Mucosa of gallbladder (tissue), 1 donor: ENCODE measurements at regions not wholly inside any gene's neighbourhood (a gene's known extent, or its start where the extent isn't known, plus 50 kb on each side); places are given as distances from the start of the nearest gene placed in this dataset.
"Not testable (repeated sequence)": the region's sequence is repeated elsewhere in the genome, so short reads cannot be mapped to it uniquely, and the experiment has no call there.

ENCODE experiments used
- DNase-seq: peaks from one replicate; pipeline ENCODE4 v3.0.0-alpha.2; 2020; ENCODE audit warnings: low spot score
- donor health status: DM: no; HTN: no; CAD: no.

DNA sequence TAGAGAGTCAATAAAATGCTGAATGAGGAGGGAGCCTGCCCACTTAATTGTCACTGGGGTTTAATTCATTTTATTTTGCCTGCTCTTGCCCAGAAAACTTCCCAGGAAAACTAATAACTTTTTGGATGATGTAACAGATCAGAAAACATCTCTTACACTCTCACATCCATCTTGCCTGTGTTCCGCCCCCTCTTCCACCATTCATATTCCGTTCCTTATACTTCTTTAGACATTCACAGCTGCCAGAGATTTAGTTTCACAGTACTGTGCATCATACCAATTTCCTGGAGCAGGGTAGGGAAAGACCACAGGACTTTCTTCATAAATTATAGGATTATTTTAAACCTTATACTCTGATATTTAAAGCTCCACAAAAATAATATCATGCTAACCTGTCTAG, 776.1 kb upstream of the SOX11 start:
- no peak for DNase-seq

DNA sequence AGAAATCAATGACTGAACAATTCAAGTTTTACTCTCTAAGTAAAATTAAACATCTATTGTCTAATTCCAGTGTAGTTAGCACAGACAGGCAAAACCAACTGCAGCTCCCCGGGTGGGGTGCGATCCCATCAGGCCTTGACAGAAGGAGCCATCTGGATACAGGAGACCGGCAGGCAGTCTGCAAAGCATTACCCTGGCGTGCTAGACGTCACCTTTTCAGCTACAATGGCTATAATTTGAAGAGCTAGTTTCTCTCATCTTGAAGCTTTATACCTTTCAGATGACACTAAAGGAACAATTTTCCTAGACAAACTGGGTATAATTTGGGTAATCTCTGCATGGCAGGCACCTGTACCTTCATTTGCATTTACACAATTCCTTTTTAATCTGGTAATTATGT, 761.5 kb upstream of the SOX11 start:
- no peak for DNase-seq

DNA sequence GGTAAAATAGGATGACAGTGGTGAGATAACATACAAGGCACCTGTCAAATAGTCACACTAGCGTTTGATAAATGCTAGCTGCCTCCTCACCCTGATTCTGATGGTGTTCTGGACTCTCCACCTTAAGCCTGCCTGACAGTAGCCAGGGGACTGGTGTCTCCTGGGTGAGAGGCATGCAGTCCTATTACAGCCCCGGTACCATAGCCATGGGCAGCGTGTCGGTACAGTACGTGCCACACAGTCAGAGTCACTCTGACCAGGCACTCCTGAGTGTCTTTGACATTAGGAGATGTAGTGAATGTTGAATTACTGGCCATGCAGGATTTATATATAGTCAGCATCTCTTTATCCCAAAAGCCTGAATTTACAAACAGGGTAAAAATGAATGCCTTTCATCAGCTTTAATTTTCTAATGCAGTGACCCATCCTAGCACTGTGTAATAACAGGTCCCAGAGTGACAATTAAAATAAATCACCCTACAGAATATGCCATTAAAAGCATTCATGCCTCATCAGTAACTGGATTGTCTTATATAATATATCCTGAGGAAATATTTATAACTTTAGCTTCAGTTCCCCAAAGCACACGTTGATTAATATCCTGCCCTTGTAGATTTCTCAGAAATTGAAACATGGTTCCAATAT, 760.3 kb upstream of the SOX11 start:
- DNase-seq, result no peak

DNA sequence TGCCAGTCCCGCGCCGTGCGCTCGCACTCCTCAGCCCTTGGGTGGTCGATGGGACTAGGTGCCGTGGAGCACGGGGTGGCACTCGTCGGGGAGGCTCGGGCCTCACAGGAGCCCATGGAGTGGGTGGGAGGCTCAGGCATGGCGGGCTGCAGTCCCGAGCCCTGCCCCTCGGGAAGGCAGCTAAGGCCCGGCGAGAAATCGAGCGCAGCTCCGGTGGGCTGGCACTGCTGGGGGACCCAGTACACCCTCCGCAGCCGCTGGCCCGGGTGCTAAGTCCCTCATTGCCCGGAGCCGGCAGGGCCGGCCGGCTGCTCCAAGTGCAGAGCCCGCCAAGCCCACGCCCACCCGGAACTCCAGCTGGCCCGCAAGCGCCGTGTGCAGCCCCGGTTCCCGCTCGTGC, 756.9 kb upstream of the SOX11 start:
- not testable (repeated sequence) for DNase-seq

DNA sequence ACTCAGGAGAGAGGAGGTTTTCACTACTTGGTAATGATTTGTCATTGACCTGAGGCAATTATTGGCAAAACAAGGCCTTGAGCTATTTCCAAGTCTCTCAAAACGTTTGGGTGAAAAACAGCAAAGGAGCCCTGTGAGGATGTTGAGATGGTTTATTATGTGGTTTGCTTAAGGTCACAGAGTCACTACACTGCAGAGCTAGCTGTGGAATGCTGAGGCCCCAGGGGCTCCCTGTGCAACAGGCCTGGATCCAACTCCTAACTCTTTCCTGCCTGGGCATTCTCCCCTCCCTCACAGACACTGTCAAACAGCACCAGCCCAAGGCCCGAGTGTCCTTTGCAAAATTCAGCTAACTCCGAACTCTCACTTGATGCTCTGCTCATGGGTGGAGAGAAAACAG, 754.6 kb upstream of the SOX11 start:
- DNase-seq, result no peak

DNA sequence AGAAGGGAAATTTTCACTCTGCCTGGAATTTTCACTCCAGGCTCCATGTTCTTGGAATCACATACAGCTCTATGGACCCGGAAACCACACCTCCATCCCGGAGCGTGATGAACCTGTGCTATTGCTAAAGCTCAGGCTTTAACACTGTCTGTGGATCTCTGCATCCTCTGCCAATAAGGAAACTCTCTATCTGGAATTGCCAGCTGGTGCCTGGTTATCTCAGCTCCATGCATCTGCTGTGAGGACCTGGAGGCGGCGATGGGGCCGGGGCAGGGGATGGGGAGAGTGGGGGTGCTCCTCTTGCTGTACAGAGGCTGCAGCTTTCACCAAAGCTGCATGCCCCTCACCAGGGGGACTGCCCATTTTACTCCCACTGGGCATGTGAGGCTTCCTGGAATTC, 754.0 kb upstream of the SOX11 start:
- DNase-seq, result no peak

DNA sequence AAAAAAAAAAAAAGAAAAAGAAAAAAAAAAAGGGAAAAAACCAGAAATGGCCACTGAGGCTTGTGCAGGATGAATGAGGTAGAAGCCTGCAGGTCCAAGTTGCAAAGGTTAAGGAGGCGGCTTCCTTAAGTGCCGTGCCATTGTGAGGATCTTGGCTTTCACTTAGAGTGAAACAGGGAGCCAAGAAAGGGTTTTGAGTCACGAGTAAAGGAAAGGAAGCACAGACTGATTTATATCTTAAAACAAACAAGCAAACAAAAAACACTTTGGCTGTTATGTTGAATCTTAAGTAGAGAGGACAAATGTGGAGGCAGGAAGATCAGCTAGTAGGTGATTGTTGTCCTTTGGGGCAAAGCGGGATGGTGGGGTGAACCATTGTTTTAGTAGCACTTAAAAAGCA, 749.7 kb upstream of the SOX11 start:
- DNase-seq, result no peak

DNA sequence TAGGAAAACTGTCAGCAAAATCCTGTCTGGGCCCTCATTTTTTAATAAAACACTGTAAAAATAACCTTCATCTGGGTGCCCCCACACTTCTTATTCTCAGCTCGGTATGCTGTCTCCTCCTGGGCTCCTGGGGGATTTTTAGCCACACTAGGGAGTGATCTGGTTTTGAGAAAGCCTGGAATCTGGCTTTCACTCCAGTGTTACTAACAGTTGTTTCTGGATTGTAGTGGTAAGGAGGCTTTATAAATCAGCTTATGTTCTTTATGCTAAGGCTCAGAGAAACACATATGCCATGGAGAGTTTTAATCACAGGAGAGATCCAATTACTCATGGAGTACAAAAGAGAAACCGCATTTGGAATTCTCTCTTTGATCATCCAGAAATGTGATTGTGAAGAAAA, 744.3 kb upstream of the SOX11 start:
- no peak for DNase-seq

DNA sequence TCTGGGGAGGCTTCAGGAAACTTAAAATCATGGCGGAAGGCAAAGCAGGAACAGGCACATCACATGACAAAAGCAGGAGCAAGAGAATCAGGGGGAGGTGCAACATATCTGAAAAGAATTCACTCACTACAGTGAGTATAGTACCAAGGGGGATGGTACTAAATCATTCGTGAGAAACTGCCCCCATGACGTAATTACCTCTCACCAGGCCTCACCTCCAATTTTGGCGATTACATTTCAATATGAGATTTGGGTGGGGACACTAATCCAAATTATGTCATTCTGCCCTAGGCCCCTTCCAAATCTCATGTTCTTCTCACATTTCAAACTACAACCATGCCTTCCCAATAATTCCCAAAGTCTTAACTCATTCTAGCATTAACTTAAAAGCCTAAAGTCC, 740.8 kb upstream of the SOX11 start:
- DNase-seq, result no peak

DNA sequence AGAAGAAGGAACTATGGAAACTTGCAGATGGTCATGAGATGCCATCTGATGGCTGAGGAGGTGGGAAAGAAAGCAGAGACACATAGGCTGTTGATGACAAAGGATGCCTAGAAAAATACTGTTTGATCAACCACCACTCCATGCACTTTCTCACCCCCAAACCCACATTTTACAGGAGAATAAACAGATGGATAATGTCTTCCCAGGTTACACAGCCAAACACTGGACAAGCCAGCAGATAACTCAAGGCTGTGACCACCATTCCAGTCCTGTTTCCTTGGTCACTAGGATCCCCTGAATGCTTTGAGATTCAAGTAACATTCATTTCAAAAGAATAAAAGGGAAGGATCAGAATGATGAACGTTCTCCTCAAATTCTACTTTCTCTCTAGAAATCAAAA, 733.0 kb upstream of the SOX11 start:
- no peak for DNase-seq

DNA sequence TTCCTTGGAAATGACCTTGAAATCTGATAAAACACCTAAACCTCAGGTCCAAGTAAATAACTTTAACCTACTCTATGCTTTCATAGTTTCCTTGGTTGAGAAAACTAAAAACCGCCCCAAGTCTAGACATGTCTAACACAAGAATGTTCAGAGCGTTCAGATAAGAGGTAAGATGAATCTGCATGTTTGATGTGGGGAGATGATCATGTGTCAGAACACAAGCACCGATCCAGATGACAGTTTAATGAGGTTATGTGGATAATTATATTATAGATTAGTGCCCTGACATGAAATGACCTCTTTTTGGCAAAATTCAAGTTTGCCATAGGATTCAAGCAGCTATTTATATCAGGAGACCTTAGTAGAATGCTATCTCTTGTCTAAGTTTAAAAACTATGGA, 729.8 kb upstream of the SOX11 start:
- no peak for DNase-seq

DNA sequence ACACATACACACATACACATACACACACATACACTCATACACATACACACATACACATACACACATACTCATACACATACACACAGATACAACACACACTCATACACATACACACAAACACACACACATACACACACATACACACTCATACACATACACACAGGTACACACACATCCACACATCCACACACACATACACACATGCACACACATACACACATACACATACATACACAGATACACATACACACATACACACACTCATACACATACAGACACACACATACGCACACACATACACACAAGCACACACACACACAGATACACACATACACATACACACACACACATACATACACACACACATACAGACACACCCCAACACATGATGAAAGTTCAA, 729.1 kb upstream of the SOX11 start:
- no peak for DNase-seq

DNA sequence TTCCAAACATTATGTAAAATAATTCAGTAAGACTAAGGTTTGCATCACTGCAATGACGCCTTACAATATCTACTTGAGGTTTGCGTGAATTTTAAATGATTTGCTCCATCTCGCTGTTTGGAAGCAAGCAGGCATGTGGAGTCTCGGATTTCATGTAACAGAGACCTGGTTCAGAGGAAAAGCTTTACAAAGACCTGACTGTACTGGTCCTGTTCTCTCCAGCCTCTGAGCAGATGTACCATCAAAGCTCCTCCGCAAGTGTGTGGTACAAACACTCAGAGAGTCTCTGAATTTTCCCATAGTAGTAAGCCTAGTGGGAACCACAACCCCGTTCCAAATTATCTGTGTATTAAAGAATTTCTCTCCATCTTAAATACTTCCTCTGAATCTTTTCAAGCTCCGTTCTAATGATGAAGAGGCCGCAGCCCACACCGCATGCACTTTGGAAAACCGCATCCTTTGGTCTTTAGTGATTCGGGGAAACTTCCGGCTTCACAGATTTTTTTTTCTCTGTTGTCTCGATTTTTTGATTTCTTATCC, 728.1 kb upstream of the SOX11 start:
- no peak for DNase-seq

DNA sequence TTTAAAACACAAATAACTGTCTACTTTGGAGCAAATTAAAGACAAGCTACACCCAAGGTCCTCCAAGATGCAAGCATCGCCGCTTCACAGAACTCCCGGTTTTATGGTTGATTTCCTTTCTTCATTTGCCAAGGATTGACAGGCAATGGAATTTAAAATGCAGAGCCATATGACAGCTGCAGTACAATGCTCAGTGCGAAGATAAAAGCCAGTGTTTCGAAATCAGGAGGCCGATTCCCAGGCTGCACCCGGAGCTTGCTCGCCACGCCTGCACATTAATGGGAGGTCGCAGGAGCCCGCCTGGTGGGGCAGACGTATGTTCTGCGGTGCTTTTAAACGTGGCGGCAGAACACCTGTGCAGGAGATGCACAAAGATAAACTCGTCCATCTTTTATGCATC, 727.6 kb upstream of the SOX11 start:
- DNase-seq, result no peak

DNA sequence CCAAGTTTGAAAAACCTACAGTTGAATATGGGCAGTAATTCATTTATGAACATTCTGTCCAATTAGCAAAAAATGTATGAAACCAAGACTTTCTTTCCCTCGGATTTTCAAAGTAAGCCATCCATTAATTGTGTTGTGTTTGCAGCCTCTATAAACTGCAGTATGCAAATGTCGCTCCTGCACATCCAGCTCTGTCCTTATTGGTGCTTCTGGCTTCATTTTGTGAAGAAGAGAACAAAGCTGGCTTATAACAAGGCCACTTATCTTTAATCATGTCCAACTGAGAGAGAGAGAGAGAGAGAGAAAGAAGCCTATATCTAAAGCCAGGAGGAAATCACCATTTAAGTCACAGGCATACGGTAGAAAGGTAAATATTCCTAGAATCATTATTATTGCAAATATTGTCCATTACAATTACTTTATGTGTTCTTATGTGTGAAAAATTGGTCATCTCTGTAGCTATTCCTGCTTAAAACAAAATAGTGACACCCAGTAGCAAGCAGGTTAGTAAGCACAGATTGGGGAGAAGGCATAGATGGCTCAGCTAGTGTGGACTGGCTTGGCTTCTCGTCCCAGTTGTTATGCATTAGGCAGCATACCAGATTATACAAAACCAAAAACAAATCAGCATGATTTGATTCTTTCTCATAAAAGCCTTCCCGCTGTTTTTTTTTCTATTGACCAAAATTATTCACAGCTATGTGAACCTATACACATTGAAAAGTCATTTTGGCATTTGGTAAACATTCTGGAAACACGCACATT, 726.4 kb upstream of the SOX11 start:
- no peak for DNase-seq

DNA sequence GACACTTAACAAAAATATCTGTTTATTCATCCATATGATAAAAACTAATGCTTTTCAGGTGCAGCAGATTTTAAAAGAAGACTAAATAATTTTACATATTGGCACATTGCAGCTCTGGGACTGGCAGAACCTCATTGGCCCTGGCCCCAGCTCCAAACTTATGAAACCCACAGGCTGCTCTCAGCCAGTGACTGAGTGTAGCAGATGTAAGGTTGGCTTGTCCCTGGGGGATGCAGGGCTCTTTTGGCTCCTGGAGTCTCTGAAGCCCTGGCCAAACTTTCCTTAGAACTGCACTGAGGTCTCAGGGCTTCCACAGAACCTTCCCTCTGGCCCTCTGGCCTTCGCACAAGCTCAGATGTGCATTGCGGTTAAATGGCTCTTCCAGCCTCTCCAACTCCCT, 725.0 kb upstream of the SOX11 start:
- no peak for DNase-seq

DNA sequence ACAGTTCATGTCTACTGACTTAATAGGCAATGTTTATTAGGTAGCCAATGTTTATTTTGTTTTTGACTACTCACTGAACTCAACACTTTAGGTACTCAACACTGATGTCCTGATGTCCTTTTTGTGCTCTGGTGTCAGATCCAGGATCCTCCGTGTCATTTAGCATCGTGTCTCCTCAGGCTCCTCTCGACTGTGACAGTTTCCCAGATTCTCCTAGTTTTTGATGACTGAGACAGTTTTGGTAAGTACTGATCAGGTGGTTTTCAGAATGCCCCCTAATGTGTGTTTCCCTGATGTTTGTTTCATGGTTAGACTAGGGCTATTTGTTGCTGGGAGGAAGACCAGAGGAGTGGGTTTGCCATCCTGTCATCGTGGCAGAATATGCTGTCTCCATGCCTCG, 719.7 kb upstream of the SOX11 start:
- DNase-seq, result no peak

DNA sequence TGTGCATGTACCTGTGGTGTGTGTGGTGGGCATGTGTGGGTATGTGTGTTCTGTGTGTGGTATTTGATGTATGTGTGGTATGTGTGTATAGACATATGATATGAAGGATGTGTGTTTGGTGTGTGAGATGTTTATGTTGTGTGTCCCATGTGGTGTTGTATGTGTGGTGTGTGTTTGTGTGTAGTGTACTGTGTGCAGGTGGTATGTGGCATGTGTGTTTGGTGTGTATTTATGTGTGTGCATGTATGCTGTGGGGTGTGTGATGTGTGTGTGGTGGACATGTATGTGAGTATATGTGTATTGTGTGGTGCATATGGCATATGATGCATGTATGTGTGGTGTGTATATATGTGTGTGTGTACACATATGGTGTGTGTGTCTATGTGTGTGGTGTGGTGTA, 718.8 kb upstream of the SOX11 start:
- DNase-seq, result no peak

DNA sequence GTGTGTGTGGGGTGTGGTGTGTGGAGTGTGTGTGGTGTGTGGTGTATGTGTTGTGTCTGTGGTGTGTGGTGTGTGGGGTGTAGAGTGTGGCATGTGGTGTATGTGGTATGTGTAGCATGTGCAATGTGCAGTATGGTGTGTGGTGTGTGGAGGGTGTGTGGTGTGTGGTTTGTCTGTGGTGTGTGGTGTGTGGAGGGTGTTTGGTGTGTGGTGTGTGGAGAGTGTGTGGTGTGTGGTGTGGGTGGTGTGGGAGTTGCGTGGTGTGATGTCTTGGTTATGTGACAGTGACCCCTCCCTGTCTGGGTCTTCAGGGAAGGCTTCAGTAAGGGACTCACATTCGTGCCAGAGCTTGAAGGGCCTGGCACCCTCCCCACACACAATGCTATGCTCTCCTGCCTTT, 718.2 kb upstream of the SOX11 start:
- DNase-seq, result no peak

DNA sequence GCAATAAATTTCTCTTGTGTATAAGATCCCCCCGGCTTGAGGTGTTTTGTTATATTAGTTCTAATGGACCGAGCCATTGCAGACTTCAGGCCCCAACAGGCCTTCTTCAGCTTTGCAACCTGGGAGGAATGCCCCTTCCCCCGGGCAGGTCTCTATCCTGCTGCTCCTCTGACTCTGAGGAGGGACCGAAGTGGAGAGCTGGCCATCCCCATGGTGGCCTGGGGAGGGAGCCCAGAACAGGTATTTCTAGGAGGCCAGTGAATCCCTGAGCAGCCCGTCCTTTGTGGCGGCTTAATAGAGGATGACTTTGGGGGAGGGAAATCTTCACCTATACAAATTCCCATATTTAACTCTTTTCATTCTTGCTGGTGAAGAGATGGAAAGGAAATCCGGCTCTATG, 715.8 kb upstream of the SOX11 start:
- no peak for DNase-seq

DNA sequence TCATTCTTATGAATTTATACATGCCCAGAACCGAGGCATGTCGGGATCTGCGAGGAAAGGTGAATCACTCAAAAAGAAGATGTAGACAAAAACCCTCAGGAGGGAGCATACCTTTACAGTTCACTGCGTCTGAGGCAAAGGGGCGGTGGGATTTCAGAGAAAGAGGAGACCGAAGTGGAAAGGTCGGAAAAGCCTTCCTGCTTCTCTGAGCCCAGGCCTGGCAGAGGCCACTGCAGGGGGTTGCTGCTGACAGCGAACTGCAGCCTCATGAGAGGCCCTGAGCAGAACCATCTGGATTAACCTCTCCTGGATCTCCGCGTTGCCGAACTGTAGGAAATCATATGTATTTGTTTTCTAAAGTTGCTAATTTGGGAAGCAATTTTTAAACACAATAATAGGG, 713.1 kb upstream of the SOX11 start:
- no peak for DNase-seq

DNA sequence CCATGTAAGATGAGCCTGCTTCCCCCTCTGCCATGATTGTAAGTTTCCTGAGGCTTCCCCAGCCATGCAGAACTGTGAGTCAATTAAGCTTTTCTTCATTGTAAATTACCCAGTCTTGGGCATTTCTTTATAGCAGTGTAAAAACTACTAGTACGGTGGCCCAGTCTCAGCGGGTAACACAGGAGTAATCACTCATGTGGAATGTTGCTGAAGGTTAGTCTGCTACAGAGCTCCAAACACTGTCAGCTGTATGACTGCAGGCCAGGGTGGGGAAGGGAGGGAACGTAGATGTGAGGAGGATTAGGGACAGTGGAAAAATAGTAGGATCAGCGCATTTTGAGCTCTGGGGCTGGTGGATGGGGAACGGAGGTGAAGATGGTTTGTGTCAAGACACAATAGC, 711.2 kb upstream of the SOX11 start:
- DNase-seq, result no peak

DNA sequence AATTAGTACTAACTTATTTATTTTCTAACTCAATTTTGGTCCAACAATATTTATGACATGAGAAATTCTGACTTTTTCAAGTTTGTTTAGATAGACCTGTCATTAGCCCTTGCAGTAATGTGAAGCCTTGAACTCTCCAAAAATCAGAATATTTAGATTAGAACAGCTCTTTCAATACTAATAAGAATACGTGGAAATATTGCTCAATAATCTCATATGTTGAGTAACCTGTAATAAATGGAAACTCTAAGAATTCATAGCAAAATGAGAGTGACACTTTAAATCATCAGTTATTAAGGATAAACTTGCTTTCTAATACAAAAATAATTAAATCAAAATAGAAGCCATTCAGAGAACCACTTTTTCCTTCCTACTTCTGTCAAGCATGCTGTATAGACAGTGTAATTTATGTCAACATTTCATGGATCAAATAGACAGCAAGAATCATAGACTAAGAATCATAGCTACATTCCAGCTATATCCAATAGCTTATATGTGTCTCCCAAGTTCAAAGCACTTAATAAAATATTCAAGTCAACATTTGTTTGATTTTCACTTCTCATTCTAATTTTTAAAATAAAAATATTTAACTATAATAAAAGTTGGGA, 710.3 kb upstream of the SOX11 start:
- DNase-seq, result no peak
